OCI-LY7 (cell line): ENCODE measurements at regions not wholly inside any gene's neighbourhood (a gene's known extent, or its start where the extent isn't known, plus 50 kb on each side); places are given as distances from the start of the nearest gene placed in this dataset.

Experiments
- BruUV-seq: library from RNA; stranded (reverse); fragments of 400-500 nt; replicated peaks from 2 replicates; lab custom pipeline; 2021; lab: Mats Ljungman, UMichigan
- CTCF ChIA-PET: fragments of 300-600 bp; sonication (Branson Sonifier 250); formaldehyde crosslinking; loops from one replicate; lab custom pipeline; 2022; ENCODE audit warnings: antibody characterized with exemption; ENCODE audit not compliant: unreplicated experiment; lab: Charles Lee
- POLR2A ChIA-PET: fragments of 300-600 bp; sonication (Branson Sonifier 250); formaldehyde crosslinking; loops from one replicate; lab custom pipeline; 2022; ENCODE audit warnings: antibody characterized with exemption; lab: Charles Lee
- DNase-seq: peaks from one replicate; pipeline ENCODE4 v3.0.0-alpha.2; 2015; ENCODE audit warnings: low spot score
- H2AFZ ChIP-seq: fragments of 200-600 bp; sonication (generic), shearing (Covaris generic); 2 replicates; pipeline ENCODE4 v1.6.1; 2014; ENCODE audit warnings: mild to moderate bottlenecking, antibody characterized with exemption, low read length, moderate library complexity
- H3K27ac ChIP-seq: fragments of 200-600 bp; sonication (generic); 2 replicates; pipeline ENCODE4 v1.5.1; 2014; ENCODE audit warnings: mixed run types, low read depth, mild to moderate bottlenecking, moderate library complexity, low read length, inconsistent platforms; ENCODE audit not compliant: poor library complexity, severe bottlenecking
- H3K36me3 ChIP-seq: fragments of 200-600 bp; sonication (generic); 2 replicates; pipeline ENCODE4 v1.6.1; 2014; ENCODE audit warnings: mild to moderate bottlenecking, antibody characterized with exemption, low read length, moderate library complexity, mixed read lengths; ENCODE audit not compliant: insufficient read depth
- H3K4me1 ChIP-seq: fragments of 200-600 bp; sonication (generic); 2 replicates; pipeline ENCODE4 v1.5.1; 2014; ENCODE audit warnings: mild to moderate bottlenecking, low read length; ENCODE audit not compliant: insufficient read depth, poor library complexity, severe bottlenecking
- H3K4me2 ChIP-seq: fragments of 200-600 bp; sonication (generic); 2 replicates; pipeline ENCODE4 v1.6.1; 2014; ENCODE audit warnings: mild to moderate bottlenecking, low read length
- H3K4me3 ChIP-seq: fragments of 200-600 bp; sonication (generic); 2 replicates; pipeline ENCODE4 v1.5.1; 2014; ENCODE audit warnings: mild to moderate bottlenecking, low read depth, low read length; ENCODE audit not compliant: poor library complexity, severe bottlenecking
- H3K79me2 ChIP-seq: fragments of 200-600 bp; sonication (generic); 2 replicates; pipeline ENCODE4 v1.6.1; 2016; ENCODE audit warnings: low read depth, mild to moderate bottlenecking, low read length, moderate library complexity, mixed read lengths; ENCODE audit not compliant: insufficient read depth
- H3K9me2 ChIP-seq: fragments of 200-600 bp; sonication (generic); 2 replicates; pipeline ENCODE4 v1.6.1; 2016; ENCODE audit warnings: mild to moderate bottlenecking, low read length, mixed read lengths; ENCODE audit not compliant: insufficient read depth
- H3K9me3 ChIP-seq: fragments of 200-600 bp; sonication (generic); 2 replicates; pipeline ENCODE4 v1.6.1; 2014; ENCODE audit warnings: mild to moderate bottlenecking, mixed run types, low read length, mixed read lengths
- H4K20me1 ChIP-seq: fragments of 200-600 bp; sonication (generic); 2 replicates; pipeline ENCODE4 v1.6.1; 2014; ENCODE audit warnings: mild to moderate bottlenecking, antibody characterized with exemption, low read length, moderate library complexity, mixed read lengths; ENCODE audit not compliant: insufficient read depth
- EZH2phosphoT487 ChIP-seq: fragments of 200-600 bp; sonication (generic); IDR thresholded peaks from 2 replicates; pipeline ENCODE4 v1.6.1; 2018; ENCODE audit warnings: low read depth, borderline replicate concordance, mild to moderate bottlenecking, mixed run types, antibody characterized with exemption, low read length, moderate library complexity, mixed read lengths
- intact Hi-C: fragments of 100-400 bp; cut with micrococcal nuclease; formaldehyde crosslinking; loops from one replicate; pipeline ENCODE4 v1.10.0; 2022; ENCODE audit not compliant: unreplicated experiment
- TF ChIP-seq, protein P1 (sequence below): fragments of 200-600 bp; sonication (generic); conservative IDR thresholded peaks from 2 replicates; pipeline ENCODE4 v1.5.1; 2014; ENCODE audit warnings: mild to moderate bottlenecking, antibody characterized with exemption, low read length, moderate library complexity, mixed read lengths

DNA sequence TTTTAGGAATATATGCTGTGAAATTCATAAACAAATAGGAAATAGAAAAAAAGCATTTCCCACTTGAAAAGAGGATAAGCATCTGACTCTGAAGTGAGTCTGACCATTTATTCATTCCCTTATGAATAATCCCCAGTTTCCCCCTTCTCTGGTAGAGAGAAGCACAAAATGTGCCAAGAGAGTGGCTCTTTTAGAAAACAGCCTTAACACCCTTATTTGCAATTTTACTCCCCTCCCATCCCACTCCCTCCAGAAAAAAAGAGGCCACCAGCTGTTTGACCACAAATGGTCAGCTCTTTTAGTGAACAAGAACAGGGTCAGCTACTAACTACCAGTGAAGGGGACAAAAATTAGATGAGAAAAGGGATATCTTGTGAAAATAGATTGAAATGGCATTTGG, 184.5 kb upstream of the ADAMTS9 start:
- intact Hi-C loops = no loop called here
- DNase-seq = no peak
- Histone ChIP-seq H3K4me2 (no peak overlapping the region), H4K20me1 (no peaks in the 10 kb centered on the region), H3K4me3 (no peak overlapping the region), H3K9me2 (no peaks in the 10 kb centered on the region), H2AFZ (no peak overlapping the region), H3K79me2 (no peaks in the 10 kb centered on the region), H3K27ac (no peak overlapping the region), H3K9me3 (no peaks in the 10 kb centered on the region), H3K4me1 (no peaks in the 10 kb centered on the region), H3K36me3 (no peaks in the 10 kb centered on the region)
- TF ChIP-seq, protein P1, sequence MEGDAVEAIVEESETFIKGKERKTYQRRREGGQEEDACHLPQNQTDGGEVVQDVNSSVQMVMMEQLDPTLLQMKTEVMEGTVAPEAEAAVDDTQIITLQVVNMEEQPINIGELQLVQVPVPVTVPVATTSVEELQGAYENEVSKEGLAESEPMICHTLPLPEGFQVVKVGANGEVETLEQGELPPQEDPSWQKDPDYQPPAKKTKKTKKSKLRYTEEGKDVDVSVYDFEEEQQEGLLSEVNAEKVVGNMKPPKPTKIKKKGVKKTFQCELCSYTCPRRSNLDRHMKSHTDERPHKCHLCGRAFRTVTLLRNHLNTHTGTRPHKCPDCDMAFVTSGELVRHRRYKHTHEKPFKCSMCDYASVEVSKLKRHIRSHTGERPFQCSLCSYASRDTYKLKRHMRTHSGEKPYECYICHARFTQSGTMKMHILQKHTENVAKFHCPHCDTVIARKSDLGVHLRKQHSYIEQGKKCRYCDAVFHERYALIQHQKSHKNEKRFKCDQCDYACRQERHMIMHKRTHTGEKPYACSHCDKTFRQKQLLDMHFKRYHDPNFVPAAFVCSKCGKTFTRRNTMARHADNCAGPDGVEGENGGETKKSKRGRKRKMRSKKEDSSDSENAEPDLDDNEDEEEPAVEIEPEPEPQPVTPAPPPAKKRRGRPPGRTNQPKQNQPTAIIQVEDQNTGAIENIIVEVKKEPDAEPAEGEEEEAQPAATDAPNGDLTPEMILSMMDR = no peak
- no peak for TF ChIP-seq EZH2phosphoT487
- BruUV-seq = no TSS peak
- ChIA-PET POLR2A (interaction anchor here (1.1 kb wide), 1 partner anchor 14 kb away, joined by 3 read pairs; no protein-coding TSS in a partner anchor), CTCF (no interaction called here)

DNA sequence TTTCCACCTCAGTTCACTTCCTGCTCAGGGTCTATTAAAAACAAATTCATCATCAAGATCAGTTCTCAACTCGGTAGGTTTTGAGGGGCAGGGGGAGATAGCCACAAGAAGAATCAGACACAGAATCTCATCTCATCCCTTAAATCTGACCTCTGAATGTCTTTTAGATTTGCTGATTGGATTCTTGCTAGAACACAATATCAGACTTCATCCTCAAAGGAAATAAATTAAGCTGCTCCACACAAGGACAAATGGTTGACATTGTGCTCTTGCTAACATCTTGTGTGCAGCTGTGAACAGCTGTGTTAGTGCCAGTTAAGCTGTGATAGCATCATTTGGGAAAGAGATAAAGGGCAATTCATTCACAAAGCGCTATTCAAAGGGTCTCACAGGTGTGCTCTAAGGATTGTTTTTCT, 184.0 kb upstream of the ADAMTS9 start:
- no peaks in the 10 kb centered on the region for H4K20me1 ChIP-seq
- intact Hi-C loops = no loop called here
- no peak for DNase-seq
- POLR2A ChIA-PET = interaction anchor here (1.1 kb wide), 1 partner anchor 14 kb away, joined by 3 read pairs; no protein-coding TSS in a partner anchor
- no peak overlapping the region for H3K4me3 ChIP-seq
- no peaks in the 10 kb centered on the region for H3K79me2 ChIP-seq
- TF ChIP-seq, protein P1 = no peak
- no peak for TF ChIP-seq EZH2phosphoT487
- H3K9me3 ChIP-seq = no peaks in the 10 kb centered on the region
- H3K4me2 ChIP-seq = no peak overlapping the region
- BruUV-seq = no TSS peak
- H3K4me1 ChIP-seq = no peaks in the 10 kb centered on the region
- H3K36me3 ChIP-seq = no peaks in the 10 kb centered on the region
- no peak overlapping the region for H2AFZ ChIP-seq
- no peaks in the 10 kb centered on the region for H3K9me2 ChIP-seq
- no peak overlapping the region for H3K27ac ChIP-seq
- CTCF ChIA-PET = no interaction called here

DNA sequence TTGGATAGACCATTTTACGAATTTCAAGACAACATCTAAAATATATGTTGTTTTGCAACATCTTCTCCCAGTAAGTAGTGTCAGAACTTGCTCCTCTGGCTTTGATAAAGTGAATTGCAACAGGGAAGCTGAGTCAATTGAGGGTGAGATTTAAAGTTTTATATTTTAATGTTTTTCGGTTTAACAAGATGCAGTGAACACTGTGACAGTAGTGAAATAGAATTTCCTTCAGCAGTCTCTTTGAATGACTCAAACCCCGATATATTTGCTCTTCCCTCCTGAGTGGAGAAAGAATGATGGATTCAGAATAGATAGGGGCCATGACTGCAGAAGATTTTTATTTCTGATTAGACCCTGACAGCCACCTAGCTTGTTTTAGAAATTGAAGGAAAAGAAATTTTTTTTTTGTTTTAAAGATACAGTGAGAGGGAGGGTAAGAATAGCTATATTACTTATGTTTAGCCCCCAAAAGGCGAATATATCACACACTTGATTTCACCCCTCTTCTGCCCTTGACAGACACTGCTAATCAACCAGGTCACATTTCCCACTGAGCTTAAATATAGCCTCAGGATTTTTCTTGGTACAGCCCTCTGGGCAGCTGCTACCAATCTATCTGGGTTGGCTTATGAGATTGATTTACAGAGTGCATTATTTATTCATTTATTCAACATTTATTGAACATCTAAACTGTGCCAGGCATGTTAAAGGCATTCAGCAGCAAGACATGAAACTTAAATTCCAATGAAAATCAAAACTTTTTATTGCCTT, 183.3 kb upstream of the ADAMTS9 start:
- Histone ChIP-seq H3K4me3 (no peak overlapping the region), H3K27ac (no peak overlapping the region), H4K20me1 (no peaks in the 10 kb centered on the region), H3K9me3 (no peaks in the 10 kb centered on the region), H3K4me1 (no peaks in the 10 kb centered on the region), H3K36me3 (no peaks in the 10 kb centered on the region), H3K9me2 (no peaks in the 10 kb centered on the region), H3K4me2 (no peak overlapping the region), H3K79me2 (no peaks in the 10 kb centered on the region), H2AFZ (no peak overlapping the region)
- CTCF ChIA-PET = no interaction called here
- TF ChIP-seq, protein P1 = no peak
- no peak for TF ChIP-seq EZH2phosphoT487
- POLR2A ChIA-PET = no interaction called here
- BruUV-seq = no TSS peak
- intact Hi-C loops = no loop called here
- no peak for DNase-seq
